SK-N-SH (cell line): ENCODE measurements at regions not wholly inside any gene's neighbourhood (a gene's known extent, or its start where the extent isn't known, plus 50 kb on each side); places are given as distances from the start of the nearest gene placed in this dataset.

Experiments used
- FOXJ3 ChIP-seq: sonication (generic); formaldehyde crosslinking; IDR thresholded peaks from 2 replicates; pipeline ENCODE4 v1.5.1; 2020; ENCODE audit warnings: mild to moderate bottlenecking, missing genetic modification reagents
- TEAD4 ChIP-seq: IDR thresholded peaks from 2 replicates; pipeline ENCODE4 v1.4.0; 2012; ENCODE audit warnings: mild to moderate bottlenecking, borderline replicate concordance; ENCODE audit not compliant: insufficient read depth
- ZBTB33 ChIP-seq: IDR thresholded peaks from 2 replicates; pipeline ENCODE4 v1.4.0; 2012; ENCODE audit warnings: low read depth, borderline replicate concordance
- TF ChIP-seq, protein P1 (sequence below): fragments of 200-600 bp; sonication (generic); IDR thresholded peaks from 2 replicates; pipeline ENCODE4 v1.6.1; 2017; ENCODE audit warnings: antibody characterized with exemption, mild to moderate bottlenecking, moderate library complexity

DNA sequence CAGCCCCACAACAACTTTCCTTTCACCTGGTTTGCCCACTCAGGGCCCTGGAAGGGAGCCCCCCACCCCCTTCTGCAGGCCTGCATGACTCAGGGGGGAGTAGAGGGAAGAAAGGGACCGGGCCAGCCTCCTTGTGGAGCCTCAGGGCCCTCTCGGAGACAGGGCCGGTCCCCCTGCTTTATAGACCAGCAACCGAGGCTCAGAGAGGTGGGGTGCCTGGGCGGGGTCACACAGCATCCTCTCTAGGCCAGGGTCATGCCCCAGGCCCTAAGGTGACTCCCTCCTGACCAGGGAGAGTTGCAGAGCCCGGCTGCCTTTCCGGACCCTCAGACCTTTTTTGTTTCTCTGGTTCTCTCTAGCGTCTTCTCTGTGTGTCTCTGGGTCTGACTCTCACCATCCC lies 211.3 kb downstream of the TBC1D2B start:
- TF ChIP-seq TEAD4 (no peak), FOXJ3 (no peak), ZBTB33 (no peak)
- TF ChIP-seq, protein P1, sequence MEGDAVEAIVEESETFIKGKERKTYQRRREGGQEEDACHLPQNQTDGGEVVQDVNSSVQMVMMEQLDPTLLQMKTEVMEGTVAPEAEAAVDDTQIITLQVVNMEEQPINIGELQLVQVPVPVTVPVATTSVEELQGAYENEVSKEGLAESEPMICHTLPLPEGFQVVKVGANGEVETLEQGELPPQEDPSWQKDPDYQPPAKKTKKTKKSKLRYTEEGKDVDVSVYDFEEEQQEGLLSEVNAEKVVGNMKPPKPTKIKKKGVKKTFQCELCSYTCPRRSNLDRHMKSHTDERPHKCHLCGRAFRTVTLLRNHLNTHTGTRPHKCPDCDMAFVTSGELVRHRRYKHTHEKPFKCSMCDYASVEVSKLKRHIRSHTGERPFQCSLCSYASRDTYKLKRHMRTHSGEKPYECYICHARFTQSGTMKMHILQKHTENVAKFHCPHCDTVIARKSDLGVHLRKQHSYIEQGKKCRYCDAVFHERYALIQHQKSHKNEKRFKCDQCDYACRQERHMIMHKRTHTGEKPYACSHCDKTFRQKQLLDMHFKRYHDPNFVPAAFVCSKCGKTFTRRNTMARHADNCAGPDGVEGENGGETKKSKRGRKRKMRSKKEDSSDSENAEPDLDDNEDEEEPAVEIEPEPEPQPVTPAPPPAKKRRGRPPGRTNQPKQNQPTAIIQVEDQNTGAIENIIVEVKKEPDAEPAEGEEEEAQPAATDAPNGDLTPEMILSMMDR, result no peak
